H9 (cell line): ENCODE measurements at regions not wholly inside any gene's neighbourhood (a gene's known extent, or its start where the extent isn't known, plus 50 kb on each side); places are given as distances from the start of the nearest gene placed in this dataset.

Source experiments
- DNase-seq: peaks from one replicate; pipeline ENCODE4 v3.0.0-alpha.2; 2017
- H2AFZ ChIP-seq: one replicate; pipeline ENCODE4 v1.6.1; 2013; ENCODE audit warnings: mild to moderate bottlenecking, low read length, control low read depth, moderate library complexity
- H2AK5ac ChIP-seq: 2 replicates; pipeline ENCODE4 v1.6.1; 2013; ENCODE audit warnings: low read length, control low read depth, mixed read lengths; ENCODE audit not compliant: insufficient read length
- H2BK120ac ChIP-seq: one replicate; pipeline ENCODE4 v1.6.1; 2013; ENCODE audit warnings: low read depth, mild to moderate bottlenecking, low read length, control low read depth, inconsistent platforms; ENCODE audit not compliant: poor library complexity, severe bottlenecking
- H2BK12ac ChIP-seq: 2 replicates; pipeline ENCODE4 v1.6.1; 2013; ENCODE audit warnings: low read length, control low read depth, mixed read lengths, low read depth; ENCODE audit not compliant: insufficient read length
- H2BK15ac ChIP-seq: 2 replicates; pipeline ENCODE4 v1.6.1; 2013; ENCODE audit warnings: low read depth, low read length, control low read depth
- H2BK20ac ChIP-seq: one replicate; pipeline ENCODE4 v1.6.1; 2013; ENCODE audit warnings: low read depth, mild to moderate bottlenecking, low read length, control low read depth, inconsistent platforms; ENCODE audit not compliant: poor library complexity, severe bottlenecking
- H2BK5ac ChIP-seq: 2 replicates; pipeline ENCODE4 v1.6.1; 2013; ENCODE audit warnings: low read length, control low read depth, mixed read lengths; ENCODE audit not compliant: insufficient read length
- H3K14ac ChIP-seq: 2 replicates; pipeline ENCODE4 v1.6.1; 2013; ENCODE audit warnings: low read length, control low read depth; ENCODE audit not compliant: insufficient read depth
- H3K18ac ChIP-seq: 2 replicates; pipeline ENCODE4 v1.6.1; 2013; ENCODE audit warnings: low read depth, mild to moderate bottlenecking, mixed read lengths, low read length, control low read depth; ENCODE audit not compliant: insufficient read length
- H3K23ac ChIP-seq: 2 replicates; pipeline ENCODE4 v1.6.1; 2013; ENCODE audit warnings: low read length, control low read depth, mixed read lengths, low read depth; ENCODE audit not compliant: insufficient read length
- H3K23me2 ChIP-seq: 2 replicates; pipeline ENCODE4 v1.6.1; 2013; ENCODE audit warnings: low read depth, mild to moderate bottlenecking, mixed read lengths, low read length, control low read depth; ENCODE audit not compliant: insufficient read length, poor library complexity, severe bottlenecking
- H3K27ac ChIP-seq: 2 replicates; pipeline ENCODE4 v1.5.1; 2013; ENCODE audit warnings: low read length, control low read depth, mixed read lengths, low read depth; ENCODE audit not compliant: insufficient read length
- H3K27me3 ChIP-seq: 2 replicates; pipeline ENCODE4 v1.6.1; 2013; ENCODE audit warnings: low read length, control low read depth, inconsistent platforms; ENCODE audit not compliant: insufficient read depth
- H3K4ac ChIP-seq: 2 replicates; pipeline ENCODE4 v1.6.1; 2013; ENCODE audit warnings: low read depth, mild to moderate bottlenecking, control low read depth, inconsistent platforms, low read length, moderate library complexity
- H3K4me1 ChIP-seq: 2 replicates; pipeline ENCODE4 v1.6.1; 2013; ENCODE audit warnings: low read length, control low read depth, inconsistent platforms; ENCODE audit not compliant: insufficient read depth
- H3K4me2 ChIP-seq: 2 replicates; pipeline ENCODE4 v1.6.1; 2013; ENCODE audit warnings: low read length, control low read depth, mixed read lengths; ENCODE audit not compliant: insufficient read length, insufficient read depth
- H3K56ac ChIP-seq: 2 replicates; pipeline ENCODE4 v1.6.1; 2013; ENCODE audit warnings: low read depth, mild to moderate bottlenecking, mixed read lengths, low read length, control low read depth; ENCODE audit not compliant: insufficient read length
- H3K79me1 ChIP-seq: 2 replicates; pipeline ENCODE4 v1.6.1; 2013; ENCODE audit warnings: low read depth, mild to moderate bottlenecking, moderate library complexity, low read length, control low read depth, inconsistent platforms; ENCODE audit not compliant: insufficient read depth, poor library complexity, severe bottlenecking
- H3K79me2 ChIP-seq: 2 replicates; pipeline ENCODE4 v1.6.1; 2013; ENCODE audit warnings: low read length, control low read depth, inconsistent platforms; ENCODE audit not compliant: insufficient read depth
- H3K9ac ChIP-seq: 2 replicates; pipeline ENCODE4 v1.6.1; 2013; ENCODE audit warnings: low read length, control low read depth, mixed read lengths; ENCODE audit not compliant: insufficient read length; ENCODE audit errors: extremely low read depth
- H3K9me3 ChIP-seq: one replicate; pipeline ENCODE4 v1.6.1; 2013; ENCODE audit warnings: low read depth, low read length, inconsistent platforms; ENCODE audit not compliant: control insufficient read depth
- H3T11ph ChIP-seq: one replicate; pipeline ENCODE4 v1.6.1; 2013; ENCODE audit warnings: mild to moderate bottlenecking, low read length, control low read depth, inconsistent platforms
- H4K20me1 ChIP-seq: one replicate; pipeline ENCODE4 v1.6.1; 2013; ENCODE audit not compliant: control insufficient read depth, insufficient read length, insufficient read depth
- H4K5ac ChIP-seq: 2 replicates; pipeline ENCODE4 v1.6.1; 2013; ENCODE audit warnings: low read depth, mild to moderate bottlenecking, mixed read lengths, low read length, control low read depth; ENCODE audit not compliant: insufficient read length
- H4K8ac ChIP-seq: replicated peaks from 2 replicates; pipeline ENCODE4 v1.6.1; 2013; ENCODE audit warnings: low read length, control low read depth, mixed read lengths, low read depth; ENCODE audit not compliant: insufficient read length
- H4K91ac ChIP-seq: 2 replicates; pipeline ENCODE4 v1.6.1; 2013; ENCODE audit warnings: low read depth, mild to moderate bottlenecking, moderate library complexity, mixed read lengths, low read length, control low read depth; ENCODE audit not compliant: insufficient read length
- H3K27ac Mint-ChIP-seq, 3 experiments: 2 replicates in 2 of 3; 3 replicates in 1 of 3; pipeline ENCODE4 v1.8.0; 2020 to 2021; ENCODE audit warnings: mixed read lengths in 3 of 3, mild to moderate bottlenecking in 1 of 3, moderate library complexity in 1 of 3
- H3K27me3 Mint-ChIP-seq: 2 replicates; pipeline ENCODE4 v1.8.0; 2021; ENCODE audit warnings: low read depth, mild to moderate bottlenecking, moderate library complexity, mixed read lengths
- H3K36me3 Mint-ChIP-seq, 3 experiments: 2 replicates in 2 of 3; 3 replicates in 1 of 3; pipeline ENCODE4 v1.8.0; 2020 to 2021; ENCODE audit warnings: low read depth in 3 of 3, mixed read lengths in 3 of 3; ENCODE audit not compliant: insufficient read depth in 1 of 3
- H3K4me1 Mint-ChIP-seq, 2 experiments: 2 replicates each; pipeline ENCODE4 v1.8.0; 2020; ENCODE audit warnings: mixed read lengths in 2 of 2
- H3K4me3 Mint-ChIP-seq, 2 experiments: 2 replicates in 1 of 2; 3 replicates in 1 of 2; pipeline ENCODE4 v1.8.0; 2020 to 2021; ENCODE audit warnings: mild to moderate bottlenecking in 2 of 2, mixed read lengths in 2 of 2, moderate library complexity in 1 of 2
- H3K9me3 Mint-ChIP-seq, 2 experiments: 2 replicates in 1 of 2; 3 replicates in 1 of 2; pipeline ENCODE4 v1.8.0; 2020; ENCODE audit warnings: mild to moderate bottlenecking in 2 of 2, mixed read lengths in 2 of 2, moderate library complexity in 1 of 2
- WGBS: extraction: QIAGEN DNeasy Blood & Tissue Kit; methylation state at CpG from one replicate; pipeline ENCODE4 v1.1.7; 2013; ENCODE audit warnings: missing lambda C conversion rate, low lambda C conversion rate, mixed read lengths; ENCODE audit not compliant: insufficient read length; ENCODE audit errors: extremely low coverage; 5-methylcytosine and 5-hydroxymethylcytosine counted together
- TF ChIP-seq, protein P1 (sequence below): fragments of 200-600 bp; sonication (generic); conservative IDR thresholded peaks from 3 replicates; pipeline ENCODE4 v1.8.0; 2021; ENCODE audit warnings: antibody characterized with exemption, mild to moderate bottlenecking

DNA sequence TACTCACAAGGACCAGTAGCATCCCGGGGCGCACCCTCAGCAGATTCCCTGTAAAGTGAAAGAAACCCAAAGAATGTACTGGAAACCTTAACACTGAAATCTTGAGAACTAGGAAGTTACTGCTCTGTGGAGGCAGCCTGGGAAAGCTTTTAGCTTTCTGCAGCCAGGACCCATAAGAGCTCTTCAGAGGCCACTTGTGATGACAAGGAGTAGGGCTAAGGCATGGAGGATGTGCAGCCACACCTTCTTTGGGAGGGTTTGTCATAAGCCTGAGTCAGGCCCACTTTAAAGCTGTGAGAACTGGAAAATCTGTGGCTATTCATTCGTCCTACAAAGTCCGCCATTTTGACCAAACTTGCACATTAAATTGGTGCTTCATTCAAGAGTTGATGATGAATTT is 291.1 kb upstream of the TLE4 start:
- no peak for DNase-seq
- H3K27ac ChIP-seq = no peak overlapping the region
- H3K79me2 ChIP-seq = no peaks in the 10 kb centered on the region
- H3K4me2 ChIP-seq = no peak overlapping the region
- no peak overlapping the region for H2BK120ac ChIP-seq
- no peak overlapping the region for H3K56ac ChIP-seq
- no peaks in the 10 kb centered on the region for H3K36me3 Mint-ChIP-seq
- no peak overlapping the region for H2AK5ac ChIP-seq
- H3K9me3 ChIP-seq = no peaks in the 10 kb centered on the region
- no peak overlapping the region for H2BK12ac ChIP-seq
- H4K5ac ChIP-seq = no peak overlapping the region
- no peaks in the 10 kb centered on the region for H4K20me1 ChIP-seq
- H3K14ac ChIP-seq = no peak overlapping the region
- no peak overlapping the region for H2BK5ac ChIP-seq
- no peak overlapping the region for H2BK15ac ChIP-seq
- no peak overlapping the region for H4K91ac ChIP-seq
- H4K8ac ChIP-seq = no peak overlapping the region
- no peak overlapping the region for H2AFZ ChIP-seq
- H3K27me3 Mint-ChIP-seq = peaks cover 2% of the 10 kb centered on the region; the same call in 1 of the 2 replicates
- H3K9ac ChIP-seq = no peak overlapping the region
- H3K27me3 ChIP-seq = no peaks in the 10 kb centered on the region
- TF ChIP-seq, protein P1, sequence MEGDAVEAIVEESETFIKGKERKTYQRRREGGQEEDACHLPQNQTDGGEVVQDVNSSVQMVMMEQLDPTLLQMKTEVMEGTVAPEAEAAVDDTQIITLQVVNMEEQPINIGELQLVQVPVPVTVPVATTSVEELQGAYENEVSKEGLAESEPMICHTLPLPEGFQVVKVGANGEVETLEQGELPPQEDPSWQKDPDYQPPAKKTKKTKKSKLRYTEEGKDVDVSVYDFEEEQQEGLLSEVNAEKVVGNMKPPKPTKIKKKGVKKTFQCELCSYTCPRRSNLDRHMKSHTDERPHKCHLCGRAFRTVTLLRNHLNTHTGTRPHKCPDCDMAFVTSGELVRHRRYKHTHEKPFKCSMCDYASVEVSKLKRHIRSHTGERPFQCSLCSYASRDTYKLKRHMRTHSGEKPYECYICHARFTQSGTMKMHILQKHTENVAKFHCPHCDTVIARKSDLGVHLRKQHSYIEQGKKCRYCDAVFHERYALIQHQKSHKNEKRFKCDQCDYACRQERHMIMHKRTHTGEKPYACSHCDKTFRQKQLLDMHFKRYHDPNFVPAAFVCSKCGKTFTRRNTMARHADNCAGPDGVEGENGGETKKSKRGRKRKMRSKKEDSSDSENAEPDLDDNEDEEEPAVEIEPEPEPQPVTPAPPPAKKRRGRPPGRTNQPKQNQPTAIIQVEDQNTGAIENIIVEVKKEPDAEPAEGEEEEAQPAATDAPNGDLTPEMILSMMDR = no peak
- H2BK20ac ChIP-seq = no peak overlapping the region
- peaks cover 0 to under 1% of the 10 kb centered on the region in 2 experiments; a peak in 1 of 4 replicates for H3K4me1 Mint-ChIP-seq
- no peak overlapping the region for H3K18ac ChIP-seq
- no peaks in the 10 kb centered on the region for H3K4me1 ChIP-seq
- no peaks in the 10 kb centered on the region for H3K23me2 ChIP-seq
- no peak overlapping the region for H3T11ph ChIP-seq
- no peaks in the 10 kb centered on the region for H3K79me1 ChIP-seq
- H3K23ac ChIP-seq = no peak overlapping the region
- no peak overlapping the region for H3K4me3 Mint-ChIP-seq
- no peak overlapping the region for H3K27ac Mint-ChIP-seq
- H3K9me3 Mint-ChIP-seq = no peaks in the 10 kb centered on the region; a peak in 1 of 5 replicates
- H3K4ac ChIP-seq = no peak overlapping the region
- no CpG with 5 or more reads among the region's 4 CpGs for WGBS
